Keratinocyte (primary cell): ENCODE measurements at regions not wholly inside any gene's neighbourhood (a gene's known extent, or its start where the extent isn't known, plus 50 kb on each side); places are given as distances from the start of the nearest gene placed in this dataset.

Experiments
- DNase-seq: peaks from one replicate; pipeline ENCODE4 v3.0.0-alpha.2; 2011; ENCODE audit warnings: low read depth, missing footprints, low spot score
- FAIRE-seq: peaks from 2 replicates; lab custom pipeline; 2011; peaks lifted over from hg19 to GRCh38; lab: Jason Lieb, UNC
- H2AFZ ChIP-seq: 2 replicates; pipeline ENCODE4 v1.6.0; 2012; ENCODE audit warnings: low read length, control low read depth, inconsistent platforms; ENCODE audit not compliant: control insufficient read depth
- H3K27ac ChIP-seq: 2 replicates; pipeline ENCODE4 v1.5.1; 2011; ENCODE audit warnings: low read length; ENCODE audit not compliant: control insufficient read depth, insufficient read depth
- H3K27me3 ChIP-seq: 3 replicates; pipeline ENCODE4 v1.6.0; 2011; ENCODE audit warnings: low read length; ENCODE audit not compliant: control insufficient read depth, insufficient read depth; ENCODE audit errors: extremely low read depth
- H3K36me3 ChIP-seq, 2 experiments: 2 replicates in 1 of 2; 3 replicates in 1 of 2; pipeline ENCODE4 v1.5.1; 2011; ENCODE audit warnings: low read length in 2 of 2, mild to moderate bottlenecking in 1 of 2; ENCODE audit not compliant: control insufficient read depth in 2 of 2, insufficient read depth in 2 of 2; ENCODE audit errors: extremely low read depth in 1 of 2
- H3K4me1 ChIP-seq: 3 replicates; pipeline ENCODE4 v1.5.1; 2011; ENCODE audit warnings: low read length; ENCODE audit not compliant: control insufficient read depth, insufficient read depth; ENCODE audit errors: extremely low read depth
- H3K4me2 ChIP-seq: 3 replicates; pipeline ENCODE4 v1.6.0; 2011; ENCODE audit warnings: low read depth, low read length; ENCODE audit not compliant: control insufficient read depth, insufficient read depth; ENCODE audit errors: extremely low read depth
- H3K4me3 ChIP-seq, 3 experiments: fragments of 200-600 bp in 1 of 3; sonication (generic) in 1 of 3; 2 replicates in 2 of 3; 3 replicates in 1 of 3; pipeline ENCODE4 v1.5.1; 2011 to 2016; ENCODE audit warnings: low read length in 3 of 3, mild to moderate bottlenecking in 3 of 3, control low read depth in 2 of 3, inconsistent platforms in 1 of 3, low read depth in 1 of 3, mixed read lengths in 1 of 3, mixed run types in 1 of 3, moderate library complexity in 1 of 3; ENCODE audit not compliant: control insufficient read depth in 2 of 3, insufficient read depth in 2 of 3; ENCODE audit errors: extremely low read depth in 1 of 3
- H3K79me2 ChIP-seq: 2 replicates; pipeline ENCODE4 v1.6.0; 2012; ENCODE audit warnings: low read length; ENCODE audit not compliant: control insufficient read depth, insufficient read depth
- H3K9ac ChIP-seq: 3 replicates; pipeline ENCODE4 v1.6.0; 2011; ENCODE audit warnings: low read length; ENCODE audit not compliant: control insufficient read depth, insufficient read depth; ENCODE audit errors: extremely low read depth
- H3K9me1 ChIP-seq: 3 replicates; pipeline ENCODE4 v1.6.0; 2011; ENCODE audit warnings: low read length; ENCODE audit not compliant: control insufficient read depth, insufficient read depth; ENCODE audit errors: extremely low read depth
- H3K9me3 ChIP-seq: 2 replicates; pipeline ENCODE4 v1.5.1; 2012; ENCODE audit warnings: low read depth, low read length; ENCODE audit not compliant: control insufficient read depth
- H4K20me1 ChIP-seq: 3 replicates; pipeline ENCODE4 v1.6.0; 2011; ENCODE audit warnings: low read length; ENCODE audit not compliant: control insufficient read depth, insufficient read depth; ENCODE audit errors: extremely low read depth
- CTCF ChIP-seq, 3 experiments: IDR thresholded peaks in 1 of 3; conservative IDR thresholded peaks in 1 of 3; optimal IDR thresholded peaks in 1 of 3; 2 replicates in 2 of 3; 3 replicates in 1 of 3; pipeline versions ENCODE3 to v1.5.1; 2011; ENCODE audit warnings: low read length in 3 of 3, mild to moderate bottlenecking in 3 of 3, moderate library complexity in 2 of 3, control low read depth in 1 of 3, inconsistent platforms in 1 of 3; ENCODE audit not compliant: insufficient read depth in 2 of 3; ENCODE audit errors: extremely low read depth in 1 of 3
- EZH2 ChIP-seq: IDR thresholded peaks from one replicate; pipeline ENCODE4 v1.6.1; 2012; ENCODE audit warnings: inconsistent platforms, mild to moderate bottlenecking, low read length, moderate library complexity
- dilution Hi-C: fragments of 300-500 bp; cut with MboI; formaldehyde crosslinking; loops from one replicate; pipeline ENCODE4 v1.7.0; 2020; ENCODE audit warnings: low sequenced_read_pairs; ENCODE audit not compliant: extremely low pct_ligation_motif_present

GRCh38 chr1:104973516-104973915 lies 1223.8 kb downstream of the AMY1C start:
- TF ChIP-seq EZH2 (no peak), CTCF (optimal IDR thresholded peaks at IDR 0.05 in 1 of 3, IDR thresholded peaks at IDR 0.05 in 1 of 3, conservative IDR thresholded peaks at IDR 0.05 in 1 of 3; ENCODE audit: extremely low read depth in 1 of 3, insufficient read depth in 2 of 3, low read length in 3 of 3) (no peak)
- Histone ChIP-seq H2AFZ (no peak overlapping the region), H3K36me3 (no peaks in the 10 kb centered on the region), H3K27me3 (no peaks in the 10 kb centered on the region), H4K20me1 (no peaks in the 10 kb centered on the region), H3K9me1 (no peaks in the 10 kb centered on the region), H3K9ac (no peak overlapping the region), H3K4me3 (no peak overlapping the region), H3K27ac (no peak overlapping the region), H3K79me2 (no peaks in the 10 kb centered on the region), H3K4me1 (no peaks in the 10 kb centered on the region), H3K9me3 (no peaks in the 10 kb centered on the region), H3K4me2 (no peak overlapping the region)
- FAIRE-seq (no peak), DNase-seq (no peak)
- dilution Hi-C loops = no loop called here

GRCh38 chr1:104979651-104980050 lies 1230.0 kb downstream of the AMY1C start:
- Histone ChIP-seq H3K4me1 (no peaks in the 10 kb centered on the region), H3K27ac (no peak overlapping the region), H3K4me2 (no peak overlapping the region), H3K27me3 (no peaks in the 10 kb centered on the region), H3K9me3 (no peaks in the 10 kb centered on the region), H2AFZ (no peak overlapping the region), H3K9me1 (no peaks in the 10 kb centered on the region), H3K79me2 (no peaks in the 10 kb centered on the region), H3K36me3 (no peaks in the 10 kb centered on the region), H3K4me3 (no peak overlapping the region), H4K20me1 (no peaks in the 10 kb centered on the region), H3K9ac (no peak overlapping the region)
- dilution Hi-C loops = no loop called here
- TF ChIP-seq EZH2 (no peak), CTCF (optimal IDR thresholded peaks at IDR 0.05 in 1 of 3, IDR thresholded peaks at IDR 0.05 in 1 of 3, conservative IDR thresholded peaks at IDR 0.05 in 1 of 3; ENCODE audit: extremely low read depth in 1 of 3, insufficient read depth in 2 of 3, low read length in 3 of 3) (no peak)
- DNase-seq (no peak), FAIRE-seq (no peak)
